ENCODE measurements at regions not wholly inside any gene's neighbourhood (a gene's known extent, or its start where the extent isn't known, plus 50 kb on each side); places are given as distances from the start of the nearest gene placed in this dataset.

DNA sequence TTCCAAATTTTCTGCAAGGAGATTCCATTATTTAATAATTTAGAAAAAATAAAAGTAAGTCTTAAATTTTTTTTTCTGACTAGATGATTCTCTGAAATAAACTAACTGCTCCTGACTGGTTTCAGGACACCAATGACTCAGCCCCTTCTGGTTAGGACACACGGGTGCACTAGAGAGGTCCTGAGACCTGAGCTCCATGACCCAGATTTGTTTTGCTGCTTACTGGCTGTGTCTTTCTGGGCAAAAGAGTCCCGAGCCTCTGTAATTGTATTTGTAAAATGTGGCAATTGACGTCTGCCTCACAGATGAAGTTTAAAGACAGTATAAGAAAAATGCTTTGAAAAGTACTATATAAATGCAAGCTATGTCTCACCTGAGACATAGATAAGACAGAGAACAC, 89.1 kb downstream of the SLC24A2 start:
- H3K18ac ChIP-seq (ENCODE audit: insufficient read length, low read depth, low read length) = no peak overlapping the region
- Mint-ChIP-seq H3K9me3 (peaks cover 9 to 12% of the 10 kb centered on the region in 2 experiments; a peak in 4 of 5 replicates), H3K4me3 (0 out of 5 replicates have a peak overlapping the region, but pooled peaks of 1 of the 2 experiments have one; percentile 43), H3K27ac (peak overlapping the region; percentile 73 to 98 (median 84)), H3K27me3 (ENCODE audit: low read depth) (no peaks in the 10 kb centered on the region), H3K36me3 (ENCODE audit: insufficient read depth in 1 of 3, low read depth in 3 of 3) (peaks cover 6 to 11% (median 9%) of the 10 kb centered on the region in 3 experiments), H3K4me1 (peaks cover 58 to 59% of the 10 kb centered on the region in 2 experiments)
- peak; percentile 35 for DNase-seq
- no peak overlapping the region for H4K8ac ChIP-seq (replicated peaks; ENCODE audit: insufficient read length, low read depth, low read length)
- no peak overlapping the region for H3K56ac ChIP-seq (ENCODE audit: insufficient read length, low read depth, low read length)
- H3K23me2 ChIP-seq (ENCODE audit: insufficient read length, low read depth, low read length, poor library complexity, severe bottlenecking) = no peaks in the 10 kb centered on the region
- no peak overlapping the region for H4K5ac ChIP-seq (ENCODE audit: insufficient read length, low read depth, low read length)
- H2BK12ac ChIP-seq (ENCODE audit: insufficient read length, low read depth, low read length) = no peak overlapping the region
- no peak overlapping the region for H3T11ph ChIP-seq (ENCODE audit: low read length)
- H3K27ac ChIP-seq (ENCODE audit: insufficient read length, low read depth, low read length) = no peak overlapping the region
- no peaks in the 10 kb centered on the region for H3K27me3 ChIP-seq (ENCODE audit: insufficient read depth, low read length)
- no peak overlapping the region for H3K4ac ChIP-seq (ENCODE audit: low read depth, low read length)
- no CpG with 5 or more reads among the region's 3 CpGs for WGBS (ENCODE audit: extremely low coverage, insufficient read length, low lambda C conversion rate)
- peaks cover 20% of the 10 kb centered on the region for H3K4me1 ChIP-seq (ENCODE audit: insufficient read depth, low read length)
- no peak overlapping the region for H3K9ac ChIP-seq (ENCODE audit: extremely low read depth, insufficient read length, low read length)
- no peak overlapping the region for H2AK5ac ChIP-seq (ENCODE audit: insufficient read length, low read length)
- no peak overlapping the region for H4K91ac ChIP-seq (ENCODE audit: insufficient read length, low read depth, low read length)
- no peak overlapping the region for H2AFZ ChIP-seq (ENCODE audit: low read length)
- TF ChIP-seq CTCF (conservative IDR thresholded peaks at IDR 0.05) = 0 out of 3 replicates have a peak, but pooled peaks have one; percentile 14
- no peaks in the 10 kb centered on the region for H4K20me1 ChIP-seq (ENCODE audit: control insufficient read depth, insufficient read depth, insufficient read length)
- H2BK20ac ChIP-seq (ENCODE audit: low read depth, low read length, poor library complexity, severe bottlenecking) = no peak overlapping the region
- H2BK120ac ChIP-seq (ENCODE audit: low read depth, low read length, poor library complexity, severe bottlenecking) = no peak overlapping the region
- peaks cover 7% of the 10 kb centered on the region for H3K9me3 ChIP-seq (ENCODE audit: control insufficient read depth, low read depth, low read length)
- no peaks in the 10 kb centered on the region for H3K79me1 ChIP-seq (ENCODE audit: insufficient read depth, low read depth, low read length, poor library complexity, severe bottlenecking)
- no peaks in the 10 kb centered on the region for H3K79me2 ChIP-seq (ENCODE audit: insufficient read depth, low read length)
- H2BK5ac ChIP-seq (ENCODE audit: insufficient read length, low read length) = no peak overlapping the region
- no peak overlapping the region for H3K4me2 ChIP-seq (ENCODE audit: insufficient read depth, insufficient read length, low read length)
- no peak overlapping the region for H2BK15ac ChIP-seq (ENCODE audit: low read depth, low read length)
- H3K23ac ChIP-seq (ENCODE audit: insufficient read length, low read depth, low read length) = no peak overlapping the region
- no peak overlapping the region for H3K14ac ChIP-seq (ENCODE audit: insufficient read depth, low read length)
